Neural crest cell (in vitro differentiated cells): ENCODE measurements at regions not wholly inside any gene's neighbourhood (a gene's known extent, or its start where the extent isn't known, plus 50 kb on each side); places are given as distances from the start of the nearest gene placed in this dataset.

ENCODE experiments used
- DNase-seq: peaks from one replicate; pipeline ENCODE4 v3.0.0; 2021; ENCODE audit warnings: low read depth, mixed read lengths, low spot score
- H3K27ac Mint-ChIP-seq: one replicate; pipeline ENCODE4 v1.8.0; 2021; ENCODE audit warnings: mild to moderate bottlenecking, mixed read lengths; ENCODE audit not compliant: unreplicated experiment
- H3K27me3 Mint-ChIP-seq: 2 replicates; pipeline ENCODE4 v1.8.0; 2021; ENCODE audit warnings: low read depth, mild to moderate bottlenecking, mixed read lengths
- H3K36me3 Mint-ChIP-seq: 2 replicates; pipeline ENCODE4 v1.8.0; 2021; ENCODE audit warnings: low read depth, mild to moderate bottlenecking, mixed read lengths
- H3K4me1 Mint-ChIP-seq: 2 replicates; pipeline ENCODE4 v1.8.0; 2021; ENCODE audit warnings: mixed read lengths
- H3K4me3 Mint-ChIP-seq: one replicate; pipeline ENCODE4 v1.8.0; 2021; ENCODE audit warnings: mild to moderate bottlenecking, mixed read lengths
- H3K9me3 Mint-ChIP-seq: 2 replicates; pipeline ENCODE4 v1.8.0; 2021; ENCODE audit warnings: mixed read lengths
- TF ChIP-seq, protein P1 (sequence below): fragments of 200-600 bp; sonication (generic); conservative IDR thresholded peaks from 2 replicates; pipeline ENCODE4 v1.5.0; 2021; ENCODE audit warnings: antibody characterized with exemption, mild to moderate bottlenecking

DNA sequence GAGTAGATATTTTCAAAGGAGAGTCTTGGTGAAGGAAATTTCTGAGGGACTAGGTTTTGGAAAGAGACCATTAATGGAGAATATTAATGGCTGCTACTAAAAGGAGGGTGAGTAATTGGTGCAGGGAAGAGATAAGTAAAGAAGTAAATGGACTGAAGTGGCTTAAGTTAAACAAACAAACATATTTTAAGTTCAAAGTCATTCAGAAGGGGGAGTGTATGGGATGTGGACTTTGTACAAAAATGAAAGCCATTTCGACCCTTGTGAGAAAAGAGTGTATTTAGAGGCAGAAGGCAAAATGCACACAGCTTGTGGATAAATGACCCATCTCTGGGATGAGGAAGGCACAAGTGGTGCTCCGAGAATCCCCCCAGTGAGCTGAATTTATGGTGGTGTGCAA lies 171.7 kb downstream of the BACH1 start:
- H3K9me3 Mint-ChIP-seq: no peaks in the 10 kb centered on the region
- peaks cover 2% of the 10 kb centered on the region for H3K36me3 Mint-ChIP-seq
- TF ChIP-seq, protein P1, sequence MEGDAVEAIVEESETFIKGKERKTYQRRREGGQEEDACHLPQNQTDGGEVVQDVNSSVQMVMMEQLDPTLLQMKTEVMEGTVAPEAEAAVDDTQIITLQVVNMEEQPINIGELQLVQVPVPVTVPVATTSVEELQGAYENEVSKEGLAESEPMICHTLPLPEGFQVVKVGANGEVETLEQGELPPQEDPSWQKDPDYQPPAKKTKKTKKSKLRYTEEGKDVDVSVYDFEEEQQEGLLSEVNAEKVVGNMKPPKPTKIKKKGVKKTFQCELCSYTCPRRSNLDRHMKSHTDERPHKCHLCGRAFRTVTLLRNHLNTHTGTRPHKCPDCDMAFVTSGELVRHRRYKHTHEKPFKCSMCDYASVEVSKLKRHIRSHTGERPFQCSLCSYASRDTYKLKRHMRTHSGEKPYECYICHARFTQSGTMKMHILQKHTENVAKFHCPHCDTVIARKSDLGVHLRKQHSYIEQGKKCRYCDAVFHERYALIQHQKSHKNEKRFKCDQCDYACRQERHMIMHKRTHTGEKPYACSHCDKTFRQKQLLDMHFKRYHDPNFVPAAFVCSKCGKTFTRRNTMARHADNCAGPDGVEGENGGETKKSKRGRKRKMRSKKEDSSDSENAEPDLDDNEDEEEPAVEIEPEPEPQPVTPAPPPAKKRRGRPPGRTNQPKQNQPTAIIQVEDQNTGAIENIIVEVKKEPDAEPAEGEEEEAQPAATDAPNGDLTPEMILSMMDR: no peak
- H3K4me1 Mint-ChIP-seq: no peaks in the 10 kb centered on the region
- H3K27me3 Mint-ChIP-seq: no peaks in the 10 kb centered on the region
- H3K27ac Mint-ChIP-seq: no peak overlapping the region
- no peak for DNase-seq
- H3K4me3 Mint-ChIP-seq: no peak overlapping the region

- no peak for DNase-seq
- H3K4me3 Mint-ChIP-seq: no peak overlapping the region
- no peaks in the 10 kb centered on the region for H3K9me3 Mint-ChIP-seq
- no peaks in the 10 kb centered on the region for H3K27me3 Mint-ChIP-seq
- peak overlapping the region; percentile 64 for H3K27ac Mint-ChIP-seq
- TF ChIP-seq, protein P1: no peak
- no peaks in the 10 kb centered on the region for H3K36me3 Mint-ChIP-seq
- peaks cover 11% of the 10 kb centered on the region for H3K4me1 Mint-ChIP-seq
These were observed 175.1 kb downstream of the BACH1 start for GRCh38 chr21:29473808-29474207.

- Mint-ChIP-seq H3K4me3 (no peak overlapping the region), H3K27me3 (no peaks in the 10 kb centered on the region), H3K9me3 (no peaks in the 10 kb centered on the region), H3K27ac (no peak overlapping the region), H3K4me1 (peaks cover 11% of the 10 kb centered on the region), H3K36me3 (no peaks in the 10 kb centered on the region)
- TF ChIP-seq, protein P1: no peak
- DNase-seq: no peak
These were observed 176.6 kb downstream of the BACH1 start for GRCh38 chr21:29475329-29475728.

DNA sequence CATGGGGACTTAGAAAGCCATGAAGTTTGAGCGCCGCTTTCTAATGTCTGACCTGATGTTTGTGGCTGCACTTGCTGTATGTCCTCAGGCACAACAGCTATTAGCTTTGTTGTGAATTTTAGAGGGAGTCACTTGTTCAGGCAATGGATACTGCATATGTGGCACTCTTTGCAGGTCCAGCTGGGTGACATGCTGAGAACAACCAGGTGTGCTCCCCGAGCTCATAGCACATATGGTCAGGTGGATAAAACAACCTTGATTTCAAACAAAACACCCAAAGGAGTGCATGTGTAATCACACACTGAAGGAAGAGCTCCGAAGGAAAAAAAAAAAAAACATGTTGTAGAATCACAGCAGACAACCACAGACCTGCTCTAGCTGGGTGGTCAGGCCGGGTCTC lies 178.6 kb downstream of the BACH1 start:
- TF ChIP-seq, protein P1: no peak
- peaks cover 11% of the 10 kb centered on the region for H3K4me1 Mint-ChIP-seq
- no peaks in the 10 kb centered on the region for H3K9me3 Mint-ChIP-seq
- no peaks in the 10 kb centered on the region for H3K36me3 Mint-ChIP-seq
- peak overlapping the region; percentile 73 for H3K27ac Mint-ChIP-seq
- no peak for DNase-seq
- no peaks in the 10 kb centered on the region for H3K27me3 Mint-ChIP-seq
- H3K4me3 Mint-ChIP-seq: no peak overlapping the region

DNA sequence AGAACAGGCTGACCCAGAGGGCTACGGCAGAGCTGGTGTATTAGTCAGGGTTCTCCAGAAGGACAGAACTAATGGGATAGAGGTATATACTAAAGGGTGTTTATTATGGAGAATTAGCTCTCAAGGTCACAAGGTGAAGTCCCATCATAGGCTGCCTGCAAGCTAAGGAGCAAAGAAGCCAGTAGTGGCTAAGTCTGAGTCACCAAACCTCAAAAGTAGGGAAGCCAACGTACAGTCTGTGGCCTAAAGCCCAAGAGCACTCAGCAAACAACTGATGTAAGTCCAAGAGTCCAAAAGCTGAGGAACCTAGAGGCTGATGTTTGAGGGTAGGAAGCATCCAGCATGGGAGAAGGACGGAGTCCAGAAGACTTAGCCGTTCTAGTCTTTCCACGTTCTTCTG lies 179.2 kb downstream of the BACH1 start:
- H3K4me3 Mint-ChIP-seq: no peak overlapping the region
- TF ChIP-seq, protein P1: no peak
- peak overlapping the region; percentile 73 for H3K27ac Mint-ChIP-seq
- H3K4me1 Mint-ChIP-seq: peaks cover 11% of the 10 kb centered on the region
- DNase-seq: no peak
- H3K9me3 Mint-ChIP-seq: no peaks in the 10 kb centered on the region
- H3K27me3 Mint-ChIP-seq: no peaks in the 10 kb centered on the region
- H3K36me3 Mint-ChIP-seq: no peaks in the 10 kb centered on the region

GRCh38 chr21:29481081-29481480 lies 182.4 kb downstream of the BACH1 start:
- no peaks in the 10 kb centered on the region for H3K27me3 Mint-ChIP-seq
- peaks cover 9% of the 10 kb centered on the region for H3K36me3 Mint-ChIP-seq
- H3K4me1 Mint-ChIP-seq: peaks cover 8% of the 10 kb centered on the region
- H3K9me3 Mint-ChIP-seq: no peaks in the 10 kb centered on the region
- no peak overlapping the region for H3K4me3 Mint-ChIP-seq
- no peak for DNase-seq
- no peak overlapping the region for H3K27ac Mint-ChIP-seq
- TF ChIP-seq, protein P1: no peak
